ENCODE measurements at regions not wholly inside any gene's neighbourhood (a gene's known extent, or its start where the extent isn't known, plus 50 kb on each side); places are given as distances from the start of the nearest gene placed in this dataset.

DNA sequence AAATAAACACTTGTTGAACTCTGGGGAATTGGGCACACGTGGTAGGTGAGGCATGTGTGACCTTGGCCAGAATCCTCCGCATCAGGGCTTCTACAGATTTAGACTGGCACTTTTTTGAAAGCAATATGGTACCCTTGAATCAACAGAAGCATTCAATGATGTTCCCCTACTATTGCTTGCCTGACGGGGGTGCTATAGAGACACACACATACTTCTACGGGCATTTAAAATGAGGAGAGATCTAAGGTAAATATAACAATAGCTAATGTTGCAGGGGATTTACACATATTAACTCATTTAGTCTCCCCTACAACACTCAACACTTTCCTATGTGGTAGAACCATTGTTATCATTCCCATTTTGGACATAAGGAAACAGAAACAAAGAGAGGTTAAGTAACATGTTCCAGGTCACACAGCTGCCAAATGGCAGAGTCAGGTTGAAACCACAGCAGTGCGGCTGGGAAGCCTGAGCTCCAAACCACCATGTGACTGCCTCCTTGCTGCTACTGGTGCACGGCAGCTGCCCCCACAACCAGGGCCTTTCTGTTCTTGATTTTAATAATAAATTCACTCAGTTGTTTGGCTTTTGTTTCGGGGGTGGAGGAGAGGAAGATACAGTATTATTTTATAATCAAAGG lies 147.4 kb downstream of the ZNF281 start:
- H3K27ac ChIP-seq (ENCODE audit: low read length), result no peak overlapping the region
- no peaks in the 10 kb centered on the region for H4K20me1 ChIP-seq (ENCODE audit: insufficient read depth)
- TF ChIP-seq EP300 (conservative IDR thresholded peaks at IDR 0.05; ENCODE audit: poor library complexity, severe bottlenecking), result no peak
- no peak for TF ChIP-seq MXI1 (conservative IDR thresholded peaks at IDR 0.05; ENCODE audit: poor library complexity, severe bottlenecking)
- TF ChIP-seq TAF1 (IDR thresholded peaks at IDR 0.05; ENCODE audit: low read depth), result no peak
- no peak for TF ChIP-seq POLR2AphosphoS5 (IDR thresholded peaks at IDR 0.05)
- TF ChIP-seq SMC3 (conservative IDR thresholded peaks at IDR 0.05; ENCODE audit: poor library complexity), result no peak
- TF ChIP-seq, protein P1, sequence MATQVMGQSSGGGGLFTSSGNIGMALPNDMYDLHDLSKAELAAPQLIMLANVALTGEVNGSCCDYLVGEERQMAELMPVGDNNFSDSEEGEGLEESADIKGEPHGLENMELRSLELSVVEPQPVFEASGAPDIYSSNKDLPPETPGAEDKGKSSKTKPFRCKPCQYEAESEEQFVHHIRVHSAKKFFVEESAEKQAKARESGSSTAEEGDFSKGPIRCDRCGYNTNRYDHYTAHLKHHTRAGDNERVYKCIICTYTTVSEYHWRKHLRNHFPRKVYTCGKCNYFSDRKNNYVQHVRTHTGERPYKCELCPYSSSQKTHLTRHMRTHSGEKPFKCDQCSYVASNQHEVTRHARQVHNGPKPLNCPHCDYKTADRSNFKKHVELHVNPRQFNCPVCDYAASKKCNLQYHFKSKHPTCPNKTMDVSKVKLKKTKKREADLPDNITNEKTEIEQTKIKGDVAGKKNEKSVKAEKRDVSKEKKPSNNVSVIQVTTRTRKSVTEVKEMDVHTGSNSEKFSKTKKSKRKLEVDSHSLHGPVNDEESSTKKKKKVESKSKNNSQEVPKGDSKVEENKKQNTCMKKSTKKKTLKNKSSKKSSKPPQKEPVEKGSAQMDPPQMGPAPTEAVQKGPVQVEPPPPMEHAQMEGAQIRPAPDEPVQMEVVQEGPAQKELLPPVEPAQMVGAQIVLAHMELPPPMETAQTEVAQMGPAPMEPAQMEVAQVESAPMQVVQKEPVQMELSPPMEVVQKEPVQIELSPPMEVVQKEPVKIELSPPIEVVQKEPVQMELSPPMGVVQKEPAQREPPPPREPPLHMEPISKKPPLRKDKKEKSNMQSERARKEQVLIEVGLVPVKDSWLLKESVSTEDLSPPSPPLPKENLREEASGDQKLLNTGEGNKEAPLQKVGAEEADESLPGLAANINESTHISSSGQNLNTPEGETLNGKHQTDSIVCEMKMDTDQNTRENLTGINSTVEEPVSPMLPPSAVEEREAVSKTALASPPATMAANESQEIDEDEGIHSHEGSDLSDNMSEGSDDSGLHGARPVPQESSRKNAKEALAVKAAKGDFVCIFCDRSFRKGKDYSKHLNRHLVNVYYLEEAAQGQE (IDR thresholded peaks at IDR 0.05; ENCODE audit: borderline replicate concordance), result no peak
- TF ChIP-seq EZH2 (IDR thresholded peaks at IDR 0.05; ENCODE audit: borderline replicate concordance, insufficient read depth, low read length, poor library complexity, severe bottlenecking), result no peak
- TF ChIP-seq RAD21 (conservative IDR thresholded peaks at IDR 0.05), result no peak
- no peaks in the 10 kb centered on the region for H3F3A ChIP-seq (ENCODE audit: insufficient read depth, low read length, poor library complexity, severe bottlenecking)
- no peaks in the 10 kb centered on the region for H3K9me2 ChIP-seq (ENCODE audit: insufficient read depth, low read length)
- no peak overlapping the region for H3K9ac ChIP-seq (ENCODE audit: low read length)
- no peaks in the 10 kb centered on the region for H3K9me3 ChIP-seq (ENCODE audit: low read length)
- H3K79me2 ChIP-seq (replicated peaks; ENCODE audit: insufficient read depth, low read length), result no peaks in the 10 kb centered on the region
- no peak overlapping the region for H3K4me2 ChIP-seq (ENCODE audit: low read length)
- H3K27me3 ChIP-seq (ENCODE audit: insufficient read depth, low read depth, low read length), result no peaks in the 10 kb centered on the region
- H2AFZ ChIP-seq (ENCODE audit: low read depth, low read length), result no peak overlapping the region
- no peak overlapping the region for H3K4me3 ChIP-seq (ENCODE audit: low read length)
- no peaks in the 10 kb centered on the region for H3K36me3 ChIP-seq (ENCODE audit: insufficient read depth, low read length)

DNA sequence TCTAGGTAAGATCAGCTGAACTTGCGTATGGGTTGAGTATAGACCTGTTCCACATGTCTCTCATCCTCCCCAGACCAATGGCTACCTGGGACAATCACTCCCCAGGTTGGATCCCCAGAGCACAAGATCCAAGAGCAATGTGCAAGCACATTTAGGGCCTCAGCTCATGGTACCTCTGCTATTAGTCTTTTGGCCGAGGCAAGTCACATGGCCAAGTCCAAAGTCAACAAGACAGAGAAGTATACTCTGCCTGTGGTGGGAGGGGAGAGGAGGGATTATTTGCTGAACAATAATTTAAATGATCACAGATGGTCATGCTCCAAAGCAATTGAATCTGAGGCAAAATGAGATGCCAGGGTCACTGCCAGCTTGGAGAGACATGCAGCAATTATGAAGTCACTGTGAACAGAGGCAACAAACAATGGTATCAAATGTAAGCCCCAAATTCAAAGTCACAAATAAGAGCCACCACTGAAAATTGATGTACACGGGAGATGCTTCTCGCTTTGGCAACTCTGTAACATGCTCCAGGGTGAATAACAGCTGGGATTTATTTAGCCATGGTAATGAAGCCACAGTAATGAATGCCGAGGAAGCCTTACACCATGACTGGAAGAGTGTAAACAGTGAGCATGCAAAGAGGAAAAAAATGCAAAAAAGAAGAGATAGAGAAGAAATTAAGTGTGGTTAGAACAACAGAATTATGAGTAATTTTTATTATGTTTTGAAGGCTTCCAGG lies 149.1 kb downstream of the ZNF281 start:
- Histone ChIP-seq H3K36me3 (ENCODE audit: insufficient read depth, low read length) (no peaks in the 10 kb centered on the region), H3K9ac (ENCODE audit: low read length) (no peak overlapping the region), H3K27ac (ENCODE audit: low read length) (no peak overlapping the region), H3K79me2 (replicated peaks; ENCODE audit: insufficient read depth, low read length) (no peaks in the 10 kb centered on the region), H4K20me1 (ENCODE audit: insufficient read depth) (no peaks in the 10 kb centered on the region), H3F3A (ENCODE audit: insufficient read depth, low read length, poor library complexity, severe bottlenecking) (no peaks in the 10 kb centered on the region), H3K4me2 (ENCODE audit: low read length) (no peak overlapping the region), H2AFZ (ENCODE audit: low read depth, low read length) (no peak overlapping the region), H3K27me3 (ENCODE audit: insufficient read depth, low read depth, low read length) (no peaks in the 10 kb centered on the region), H3K9me3 (ENCODE audit: low read length) (no peaks in the 10 kb centered on the region), H3K4me3 (ENCODE audit: low read length) (no peak overlapping the region), H3K9me2 (ENCODE audit: insufficient read depth, low read length) (no peaks in the 10 kb centered on the region)
- TF ChIP-seq MXI1 (conservative IDR thresholded peaks at IDR 0.05; ENCODE audit: poor library complexity, severe bottlenecking) (no peak), TAF1 (IDR thresholded peaks at IDR 0.05; ENCODE audit: low read depth) (no peak), POLR2AphosphoS5 (IDR thresholded peaks at IDR 0.05) (no peak), EZH2 (IDR thresholded peaks at IDR 0.05; ENCODE audit: borderline replicate concordance, insufficient read depth, low read length, poor library complexity, severe bottlenecking) (no peak), SMC3 (conservative IDR thresholded peaks at IDR 0.05; ENCODE audit: poor library complexity) (no peak), EP300 (conservative IDR thresholded peaks at IDR 0.05; ENCODE audit: poor library complexity, severe bottlenecking) (no peak), RAD21 (conservative IDR thresholded peaks at IDR 0.05) (no peak)
- TF ChIP-seq, protein P2, sequence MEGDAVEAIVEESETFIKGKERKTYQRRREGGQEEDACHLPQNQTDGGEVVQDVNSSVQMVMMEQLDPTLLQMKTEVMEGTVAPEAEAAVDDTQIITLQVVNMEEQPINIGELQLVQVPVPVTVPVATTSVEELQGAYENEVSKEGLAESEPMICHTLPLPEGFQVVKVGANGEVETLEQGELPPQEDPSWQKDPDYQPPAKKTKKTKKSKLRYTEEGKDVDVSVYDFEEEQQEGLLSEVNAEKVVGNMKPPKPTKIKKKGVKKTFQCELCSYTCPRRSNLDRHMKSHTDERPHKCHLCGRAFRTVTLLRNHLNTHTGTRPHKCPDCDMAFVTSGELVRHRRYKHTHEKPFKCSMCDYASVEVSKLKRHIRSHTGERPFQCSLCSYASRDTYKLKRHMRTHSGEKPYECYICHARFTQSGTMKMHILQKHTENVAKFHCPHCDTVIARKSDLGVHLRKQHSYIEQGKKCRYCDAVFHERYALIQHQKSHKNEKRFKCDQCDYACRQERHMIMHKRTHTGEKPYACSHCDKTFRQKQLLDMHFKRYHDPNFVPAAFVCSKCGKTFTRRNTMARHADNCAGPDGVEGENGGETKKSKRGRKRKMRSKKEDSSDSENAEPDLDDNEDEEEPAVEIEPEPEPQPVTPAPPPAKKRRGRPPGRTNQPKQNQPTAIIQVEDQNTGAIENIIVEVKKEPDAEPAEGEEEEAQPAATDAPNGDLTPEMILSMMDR (IDR thresholded peaks at IDR 0.05; ENCODE audit: poor library complexity, severe bottlenecking), result no peak
- TF ChIP-seq, protein P1 (IDR thresholded peaks at IDR 0.05; ENCODE audit: borderline replicate concordance), result no peak

All from neural cell (in vitro differentiated cells).